HCT116 (cell line): ENCODE measurements at regions not wholly inside any gene's neighbourhood (a gene's known extent, or its start where the extent isn't known, plus 50 kb on each side); places are given as distances from the start of the nearest gene placed in this dataset.

Source experiments
- ELF1 ChIP-seq: IDR thresholded peaks from 2 replicates; pipeline ENCODE4 v1.6.1; 2012; ENCODE audit warnings: low read depth, borderline replicate concordance
- POLR2AphosphoS5 ChIP-seq: IDR thresholded peaks from 2 replicates; pipeline ENCODE4 v1.6.1; 2011; ENCODE audit warnings: mild to moderate bottlenecking, low read depth, low read length, moderate library complexity
- TF ChIP-seq, protein P1 (sequence below), 3 experiments: fragments of 200-600 bp in 1 of 3; sonication (generic) in 1 of 3; IDR thresholded peaks in 2 of 3; conservative IDR thresholded peaks in 1 of 3; 2 replicates each; pipeline ENCODE4 v1.5.1; 2012 to 2017; ENCODE audit warnings: low read depth in 2 of 3, low read length in 2 of 3, antibody characterized with exemption in 1 of 3, borderline replicate concordance in 1 of 3, control low read depth in 1 of 3, mild to moderate bottlenecking in 1 of 3, mixed read lengths in 1 of 3, mixed run types in 1 of 3, moderate library complexity in 1 of 3; ENCODE audit not compliant: insufficient read depth in 1 of 3

DNA sequence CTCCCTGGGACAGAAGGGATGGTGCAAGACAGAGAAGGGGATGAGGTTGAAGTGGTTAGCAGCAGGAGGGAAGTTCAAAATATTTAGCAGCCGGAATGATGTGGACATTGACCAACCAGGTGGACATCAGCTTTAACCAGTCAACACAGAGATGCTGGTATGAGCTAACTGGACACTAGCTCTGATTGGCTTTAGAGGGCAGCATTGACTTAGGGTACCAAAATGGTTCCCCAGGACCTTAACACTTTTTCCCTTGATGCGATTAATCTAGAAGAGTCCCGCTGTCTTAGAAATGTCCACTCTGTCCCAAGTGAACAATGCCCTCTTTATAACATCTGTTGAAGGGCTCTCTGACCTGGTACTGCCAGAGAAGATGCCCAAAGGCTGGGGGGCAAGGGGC lies 134.0 kb upstream of the GSC start:
- TF ChIP-seq, protein P1, sequence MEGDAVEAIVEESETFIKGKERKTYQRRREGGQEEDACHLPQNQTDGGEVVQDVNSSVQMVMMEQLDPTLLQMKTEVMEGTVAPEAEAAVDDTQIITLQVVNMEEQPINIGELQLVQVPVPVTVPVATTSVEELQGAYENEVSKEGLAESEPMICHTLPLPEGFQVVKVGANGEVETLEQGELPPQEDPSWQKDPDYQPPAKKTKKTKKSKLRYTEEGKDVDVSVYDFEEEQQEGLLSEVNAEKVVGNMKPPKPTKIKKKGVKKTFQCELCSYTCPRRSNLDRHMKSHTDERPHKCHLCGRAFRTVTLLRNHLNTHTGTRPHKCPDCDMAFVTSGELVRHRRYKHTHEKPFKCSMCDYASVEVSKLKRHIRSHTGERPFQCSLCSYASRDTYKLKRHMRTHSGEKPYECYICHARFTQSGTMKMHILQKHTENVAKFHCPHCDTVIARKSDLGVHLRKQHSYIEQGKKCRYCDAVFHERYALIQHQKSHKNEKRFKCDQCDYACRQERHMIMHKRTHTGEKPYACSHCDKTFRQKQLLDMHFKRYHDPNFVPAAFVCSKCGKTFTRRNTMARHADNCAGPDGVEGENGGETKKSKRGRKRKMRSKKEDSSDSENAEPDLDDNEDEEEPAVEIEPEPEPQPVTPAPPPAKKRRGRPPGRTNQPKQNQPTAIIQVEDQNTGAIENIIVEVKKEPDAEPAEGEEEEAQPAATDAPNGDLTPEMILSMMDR (IDR thresholded peaks at IDR 0.05 in 2 of 3, conservative IDR thresholded peaks at IDR 0.05 in 1 of 3; ENCODE audit: borderline replicate concordance in 1 of 3, insufficient read depth in 1 of 3, low read depth in 2 of 3, low read length in 2 of 3), result no peak
- TF ChIP-seq POLR2AphosphoS5, result no peak
- no peak for TF ChIP-seq ELF1
